ENCODE measurements at regions not wholly inside any gene's neighbourhood (a gene's known extent, or its start where the extent isn't known, plus 50 kb on each side); places are given as distances from the start of the nearest gene placed in this dataset.
A peak's percentile ranks its signal among the peaks of the same experiment; 100 is the strongest.

GRCh38 chr1:10960411-10961299, 51.8 kb upstream of the TARDBP start:
- H3K27me3 ChIP-seq (ENCODE audit: control insufficient read depth, insufficient read depth, low read length), result no peaks in the 10 kb centered on the region
- no peak overlapping the region for H3K4me3 ChIP-seq (ENCODE audit: low read depth, low read length)
- Mint-ChIP-seq H3K27ac (no peak overlapping the region), H3K9me3 (no peaks in the 10 kb centered on the region), H3K36me3 (no peaks in the 10 kb centered on the region), H3K4me3 (no peak overlapping the region), H3K27me3 (peaks cover 20% of the 10 kb centered on the region), H3K4me1 (peaks cover 0 to 9% (median 3%) of the 10 kb centered on the region in 4 donors)
- peaks cover 6% of the 10 kb centered on the region for H3K4me1 ChIP-seq (ENCODE audit: control insufficient read depth, insufficient read depth, low read length, poor library complexity, severe bottlenecking)
- no peaks in the 10 kb centered on the region for H3K9me3 ChIP-seq (ENCODE audit: control insufficient read depth in 2 of 2, low read length in 2 of 2)
- no peak overlapping the region for H3K27ac ChIP-seq (ENCODE audit: insufficient read depth, low read length, poor library complexity, severe bottlenecking)
- ATAC-seq (ENCODE audit: low read depth in 2 of 2) (peak; percentile 65 to 73), DNase-seq (peak; percentile 54 to 71 (median 67))
- H3K36me3 ChIP-seq (ENCODE audit: control insufficient read depth, insufficient read depth, low read length), result no peaks in the 10 kb centered on the region

GRCh38 chr1:10961300-10961833, 51.1 kb upstream of the TARDBP start:
- H3K4me3 Mint-ChIP-seq, result no peak overlapping the region
- H3K4me3 ChIP-seq (ENCODE audit: low read depth, low read length), result no peak overlapping the region
- no peaks in the 10 kb centered on the region for H3K36me3 Mint-ChIP-seq
- H3K4me1 ChIP-seq (ENCODE audit: control insufficient read depth, insufficient read depth, low read length, poor library complexity, severe bottlenecking), result peaks cover 6% of the 10 kb centered on the region
- H3K9me3 Mint-ChIP-seq, result no peaks in the 10 kb centered on the region
- H3K27me3 Mint-ChIP-seq, result peaks cover 20% of the 10 kb centered on the region
- H3K27me3 ChIP-seq (ENCODE audit: control insufficient read depth, insufficient read depth, low read length), result no peaks in the 10 kb centered on the region
- DNase-seq (no peak), ATAC-seq (ENCODE audit: low read depth in 2 of 2) (no peak)
- H3K36me3 ChIP-seq (ENCODE audit: control insufficient read depth, insufficient read depth, low read length), result no peaks in the 10 kb centered on the region
- no peaks in the 10 kb centered on the region for H3K9me3 ChIP-seq (ENCODE audit: control insufficient read depth in 2 of 2, low read length in 2 of 2)
- H3K27ac ChIP-seq (ENCODE audit: insufficient read depth, low read length, poor library complexity, severe bottlenecking), result no peak overlapping the region
- H3K27ac Mint-ChIP-seq, result no peak overlapping the region
- H3K4me1 Mint-ChIP-seq, result peaks cover 0 to 13% (median 4%) of the 10 kb centered on the region in 4 donors

GRCh38 chr1:10962483-10962882, 50.0 kb upstream of the TARDBP start:
- Histone ChIP-seq H3K4me1 (ENCODE audit: control insufficient read depth, insufficient read depth, low read length, poor library complexity, severe bottlenecking) (peaks cover 6% of the 10 kb centered on the region), H3K9me3 (ENCODE audit: control insufficient read depth in 2 of 2, low read length in 2 of 2) (no peaks in the 10 kb centered on the region), H3K27ac (ENCODE audit: insufficient read depth, low read length, poor library complexity, severe bottlenecking) (no peak overlapping the region), H3K27me3 (ENCODE audit: control insufficient read depth, insufficient read depth, low read length) (no peaks in the 10 kb centered on the region), H3K4me3 (ENCODE audit: low read depth, low read length) (no peak overlapping the region), H3K36me3 (ENCODE audit: control insufficient read depth, insufficient read depth, low read length) (no peaks in the 10 kb centered on the region)
- DNase-seq (no peak), ATAC-seq (ENCODE audit: low read depth in 2 of 2) (no peak)
- peaks cover 0 to 16% (median 6%) of the 10 kb centered on the region in 4 donors for H3K4me1 Mint-ChIP-seq
- H3K4me3 Mint-ChIP-seq, result no peak overlapping the region
- no peak overlapping the region for H3K27ac Mint-ChIP-seq
- no peaks in the 10 kb centered on the region for H3K36me3 Mint-ChIP-seq
- H3K9me3 Mint-ChIP-seq, result peaks cover 0 to 1% (median 0%) of the 10 kb centered on the region in 7 donors
- peaks cover 20% of the 10 kb centered on the region for H3K27me3 Mint-ChIP-seq
